ENCODE measurements at regions not wholly inside any gene's neighbourhood (a gene's known extent, or its start where the extent isn't known, plus 50 kb on each side); places are given as distances from the start of the nearest gene placed in this dataset.

DNA sequence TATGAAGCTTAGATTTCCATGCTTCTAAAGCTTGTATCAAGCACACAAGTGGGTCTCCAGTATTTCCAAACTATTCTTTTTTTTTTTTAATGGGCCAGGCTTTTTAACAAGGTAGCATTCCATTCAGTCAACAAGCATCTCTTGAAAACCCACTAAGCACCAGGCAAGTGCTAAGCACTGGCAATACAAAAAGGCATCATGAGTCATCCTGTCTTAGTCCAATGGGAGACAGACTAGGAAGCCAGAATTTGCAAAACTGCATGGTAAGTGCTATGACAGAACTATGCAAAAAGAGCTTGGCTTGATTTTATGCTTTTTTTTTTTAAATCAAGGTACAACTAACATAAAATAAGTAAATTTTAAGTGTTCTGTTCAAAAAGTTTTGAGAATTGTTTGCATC, 109.3 kb upstream of the DST start:
- Histone ChIP-seq H4K20me1 (ENCODE audit: insufficient read depth, low read length, poor library complexity, severe bottlenecking) (no peaks in the 10 kb centered on the region), H3K9me3 (ENCODE audit: insufficient read depth, low read depth, low read length) (no peaks in the 10 kb centered on the region), H3F3A (ENCODE audit: low read depth) (no peaks in the 10 kb centered on the region), H3K36me3 (ENCODE audit: insufficient read depth, low read length) (no peaks in the 10 kb centered on the region), H3K27me3 (ENCODE audit: insufficient read depth, low read length, poor library complexity, severe bottlenecking) (no peaks in the 10 kb centered on the region), H3K4me2 (ENCODE audit: low read depth, low read length, poor library complexity, severe bottlenecking) (no peak overlapping the region), H3K4me1 (ENCODE audit: insufficient read depth, low read length, poor library complexity, severe bottlenecking) (peaks cover 21% of the 10 kb centered on the region), H3K9me2 (replicated peaks; ENCODE audit: low read depth, low read length) (no peaks in the 10 kb centered on the region), H3K79me2 (ENCODE audit: insufficient read depth, low read length) (peaks cover 14% of the 10 kb centered on the region), H3K9ac (ENCODE audit: low read depth, low read length, poor library complexity, severe bottlenecking) (no peak overlapping the region), H2AFZ (ENCODE audit: low read length) (no peak overlapping the region), H3K4me3 (ENCODE audit: low read length, poor library complexity, severe bottlenecking) (no peak overlapping the region)
- TF ChIP-seq, protein P1, sequence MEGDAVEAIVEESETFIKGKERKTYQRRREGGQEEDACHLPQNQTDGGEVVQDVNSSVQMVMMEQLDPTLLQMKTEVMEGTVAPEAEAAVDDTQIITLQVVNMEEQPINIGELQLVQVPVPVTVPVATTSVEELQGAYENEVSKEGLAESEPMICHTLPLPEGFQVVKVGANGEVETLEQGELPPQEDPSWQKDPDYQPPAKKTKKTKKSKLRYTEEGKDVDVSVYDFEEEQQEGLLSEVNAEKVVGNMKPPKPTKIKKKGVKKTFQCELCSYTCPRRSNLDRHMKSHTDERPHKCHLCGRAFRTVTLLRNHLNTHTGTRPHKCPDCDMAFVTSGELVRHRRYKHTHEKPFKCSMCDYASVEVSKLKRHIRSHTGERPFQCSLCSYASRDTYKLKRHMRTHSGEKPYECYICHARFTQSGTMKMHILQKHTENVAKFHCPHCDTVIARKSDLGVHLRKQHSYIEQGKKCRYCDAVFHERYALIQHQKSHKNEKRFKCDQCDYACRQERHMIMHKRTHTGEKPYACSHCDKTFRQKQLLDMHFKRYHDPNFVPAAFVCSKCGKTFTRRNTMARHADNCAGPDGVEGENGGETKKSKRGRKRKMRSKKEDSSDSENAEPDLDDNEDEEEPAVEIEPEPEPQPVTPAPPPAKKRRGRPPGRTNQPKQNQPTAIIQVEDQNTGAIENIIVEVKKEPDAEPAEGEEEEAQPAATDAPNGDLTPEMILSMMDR (conservative IDR thresholded peaks at IDR 0.05; ENCODE audit: low read length), result no peak
- TF ChIP-seq EZH2phosphoT487 (IDR thresholded peaks at IDR 0.05; ENCODE audit: borderline replicate concordance), result no peak

DNA sequence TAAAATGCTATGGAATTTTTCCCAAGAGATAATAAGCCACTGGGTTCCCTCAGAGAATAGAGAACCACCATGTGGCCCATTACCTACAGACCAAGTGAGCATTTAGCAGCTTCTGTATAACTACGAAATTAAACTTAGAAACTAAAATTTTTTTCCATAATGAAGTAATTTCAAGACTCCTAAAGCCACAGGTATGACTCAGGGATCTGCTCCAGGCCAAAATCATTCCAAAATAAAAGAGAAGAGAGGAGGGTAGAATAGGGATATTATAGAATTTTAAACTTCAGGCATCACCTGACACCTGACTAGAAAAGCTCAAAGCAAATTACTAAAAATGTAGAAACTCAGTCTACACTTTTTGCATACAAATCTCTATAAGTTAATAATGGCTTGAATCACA, 108.9 kb upstream of the DST start:
- Histone ChIP-seq H3K9ac (ENCODE audit: low read depth, low read length, poor library complexity, severe bottlenecking) (no peak overlapping the region), H2AFZ (ENCODE audit: low read length) (no peak overlapping the region), H3K79me2 (ENCODE audit: insufficient read depth, low read length) (peaks cover 14% of the 10 kb centered on the region)

DNA sequence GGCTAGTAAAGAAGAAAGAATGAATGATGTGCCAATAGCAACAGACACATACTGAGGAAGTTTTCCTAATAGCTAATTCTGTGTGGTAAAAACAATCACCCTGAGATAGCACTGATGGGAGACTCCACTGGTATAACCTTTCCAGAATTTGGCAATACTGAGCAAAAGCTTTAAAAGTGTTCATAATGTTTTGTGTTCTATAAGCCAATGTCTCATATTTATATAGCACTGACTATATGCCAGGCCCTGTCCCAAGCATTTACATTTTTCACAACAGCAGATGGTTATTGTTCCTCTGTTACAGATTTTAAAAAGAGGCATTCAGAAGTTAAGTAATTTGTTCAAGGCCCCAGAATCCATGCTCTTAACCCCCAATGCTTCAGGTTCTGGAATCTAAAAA, 108.0 kb upstream of the DST start:
- H3F3A ChIP-seq (ENCODE audit: low read depth), result no peaks in the 10 kb centered on the region
- no peaks in the 10 kb centered on the region for H3K36me3 ChIP-seq (ENCODE audit: insufficient read depth, low read length)
- no peak overlapping the region for H3K4me3 ChIP-seq (ENCODE audit: low read length, poor library complexity, severe bottlenecking)
- H3K9me3 ChIP-seq (ENCODE audit: insufficient read depth, low read depth, low read length), result no peaks in the 10 kb centered on the region
- TF ChIP-seq, protein P1 (conservative IDR thresholded peaks at IDR 0.05; ENCODE audit: low read length), result no peak
- TF ChIP-seq EZH2phosphoT487 (IDR thresholded peaks at IDR 0.05; ENCODE audit: borderline replicate concordance), result no peak
- H3K9ac ChIP-seq (ENCODE audit: low read depth, low read length, poor library complexity, severe bottlenecking), result no peak overlapping the region
- H3K4me2 ChIP-seq (ENCODE audit: low read depth, low read length, poor library complexity, severe bottlenecking), result no peak overlapping the region
- H4K20me1 ChIP-seq (ENCODE audit: insufficient read depth, low read length, poor library complexity, severe bottlenecking), result no peaks in the 10 kb centered on the region
- peaks cover 7% of the 10 kb centered on the region for H3K79me2 ChIP-seq (ENCODE audit: insufficient read depth, low read length)
- H2AFZ ChIP-seq (ENCODE audit: low read length), result no peak overlapping the region
- H3K9me2 ChIP-seq (replicated peaks; ENCODE audit: low read depth, low read length), result no peaks in the 10 kb centered on the region
- peaks cover 14% of the 10 kb centered on the region for H3K4me1 ChIP-seq (ENCODE audit: insufficient read depth, low read length, poor library complexity, severe bottlenecking)
- H3K27me3 ChIP-seq (ENCODE audit: insufficient read depth, low read length, poor library complexity, severe bottlenecking), result no peaks in the 10 kb centered on the region

More for the DNA sequence above, 108.9 kb upstream of the DST start:
- Histone ChIP-seq H3K36me3 (ENCODE audit: insufficient read depth, low read length) (no peaks in the 10 kb centered on the region), H3K27me3 (ENCODE audit: insufficient read depth, low read length, poor library complexity, severe bottlenecking) (no peaks in the 10 kb centered on the region), H4K20me1 (ENCODE audit: insufficient read depth, low read length, poor library complexity, severe bottlenecking) (no peaks in the 10 kb centered on the region), H3K4me2 (ENCODE audit: low read depth, low read length, poor library complexity, severe bottlenecking) (no peak overlapping the region), H3K9me2 (replicated peaks; ENCODE audit: low read depth, low read length) (no peaks in the 10 kb centered on the region), H3F3A (ENCODE audit: low read depth) (no peaks in the 10 kb centered on the region), H3K9me3 (ENCODE audit: insufficient read depth, low read depth, low read length) (no peaks in the 10 kb centered on the region), H3K4me3 (ENCODE audit: low read length, poor library complexity, severe bottlenecking) (no peak overlapping the region), H3K4me1 (ENCODE audit: insufficient read depth, low read length, poor library complexity, severe bottlenecking) (peaks cover 17% of the 10 kb centered on the region)
- no peak for TF ChIP-seq EZH2phosphoT487 (IDR thresholded peaks at IDR 0.05; ENCODE audit: borderline replicate concordance)
- TF ChIP-seq, protein P1 (conservative IDR thresholded peaks at IDR 0.05; ENCODE audit: low read length), result no peak
